SU-DHL-6 (cell line): ENCODE measurements at regions not wholly inside any gene's neighbourhood (a gene's known extent, or its start where the extent isn't known, plus 50 kb on each side); places are given as distances from the start of the nearest gene placed in this dataset.

Source experiments
- H2AFZ ChIP-seq: fragments of 200-600 bp; sonication (generic); 2 replicates; pipeline ENCODE4 v1.6.1; 2014; ENCODE audit warnings: low read depth, mild to moderate bottlenecking, moderate library complexity, mixed read lengths, antibody characterized with exemption, low read length; ENCODE audit not compliant: severe bottlenecking
- H3F3A ChIP-seq: fragments of 200-600 bp; shearing (Covaris generic); 2 replicates; pipeline ENCODE4 v1.6.0; 2016; ENCODE audit warnings: antibody characterized with exemption, mild to moderate bottlenecking; ENCODE audit not compliant: insufficient read depth
- H3K27ac ChIP-seq: fragments of 200-600 bp; sonication (generic); 2 replicates; pipeline ENCODE4 v1.5.1; 2016; ENCODE audit warnings: low read depth, mild to moderate bottlenecking, low read length, moderate library complexity, mixed read lengths
- H3K27me3 ChIP-seq: fragments of 200-600 bp; sonication (generic), shearing (Covaris generic); 2 replicates; pipeline ENCODE4 v1.6.0; 2014; ENCODE audit warnings: mild to moderate bottlenecking, low read length
- H3K36me3 ChIP-seq: fragments of 200-600 bp; sonication (generic); 2 replicates; pipeline ENCODE4 v1.6.1; 2014; ENCODE audit warnings: mild to moderate bottlenecking, low read length, mixed read lengths
- H3K4me2 ChIP-seq: fragments of 300-600, 200-600 bp; shearing (Covaris generic), sonication (generic); 2 replicates; pipeline ENCODE4 v1.6.0; 2014; ENCODE audit warnings: low read length, low read depth, mild to moderate bottlenecking; ENCODE audit not compliant: poor library complexity, severe bottlenecking
- H3K4me3 ChIP-seq: fragments of 200-600 bp; sonication (generic); 2 replicates; pipeline ENCODE4 v1.5.1; 2014; ENCODE audit warnings: antibody characterized with exemption, low read length, mild to moderate bottlenecking, mixed read lengths; ENCODE audit not compliant: insufficient read depth, poor library complexity, severe bottlenecking
- H3K79me2 ChIP-seq: fragments of 200-600 bp; sonication (generic); 2 replicates; pipeline ENCODE4 v1.6.1; 2014; ENCODE audit warnings: mild to moderate bottlenecking, low read length, moderate library complexity; ENCODE audit not compliant: insufficient read depth
- H3K9ac ChIP-seq: fragments of 200-600 bp; sonication (generic); 2 replicates; pipeline ENCODE4 v1.7.0; 2014; ENCODE audit warnings: mild to moderate bottlenecking, low read length
- H3K9me2 ChIP-seq: fragments of 200-600 bp; sonication (generic); replicated peaks from 2 replicates; pipeline ENCODE4 v1.6.1; 2014; ENCODE audit warnings: low read length; ENCODE audit not compliant: insufficient read depth
- H3K9me3 ChIP-seq: fragments of 200-600 bp; sonication (generic); 2 replicates; pipeline ENCODE4 v1.6.1; 2014; ENCODE audit warnings: low read length, mixed read lengths; ENCODE audit not compliant: insufficient read depth
- H4K20me1 ChIP-seq: fragments of 200-600 bp; sonication (generic); 2 replicates; pipeline ENCODE4 v1.6.1; 2014; ENCODE audit warnings: low read depth, mild to moderate bottlenecking, antibody characterized with exemption, low read length, moderate library complexity, mixed read lengths
- EZH2phosphoT487 ChIP-seq: fragments of 200-600 bp; sonication (generic), shearing (Covaris generic); conservative IDR thresholded peaks from 2 replicates; pipeline ENCODE4 v1.6.1; 2018; ENCODE audit warnings: mild to moderate bottlenecking, antibody characterized with exemption, low read length, moderate library complexity, mixed read lengths
- TF ChIP-seq, protein P1 (sequence below): fragments of 200-600 bp; sonication (generic); IDR thresholded peaks from one replicate; pipeline ENCODE4 v1.5.1; 2017; ENCODE audit warnings: antibody characterized with exemption, mild to moderate bottlenecking, low read length, moderate library complexity; ENCODE audit not compliant: insufficient read depth, poor library complexity, severe bottlenecking

DNA sequence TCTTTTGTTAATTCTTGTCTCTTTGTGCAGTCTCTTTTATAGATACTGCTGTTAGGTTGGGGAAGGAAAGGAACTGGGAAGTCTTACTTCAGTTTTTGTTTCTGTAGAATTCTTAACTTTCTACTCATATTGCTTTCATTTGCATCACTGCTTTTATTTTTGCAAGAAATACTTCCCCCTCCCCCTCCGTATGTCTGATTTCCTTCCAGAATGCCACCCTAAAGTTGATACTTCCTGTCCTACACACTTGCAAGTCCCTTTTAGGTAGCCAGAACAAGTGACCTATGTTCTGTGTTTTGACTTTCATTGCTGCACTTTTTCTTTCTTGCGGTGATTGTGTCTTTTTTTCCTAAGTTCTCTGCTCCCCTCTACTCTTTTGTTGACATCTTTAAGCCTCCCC lies 477.4 kb downstream of the RSL24D1 start:
- Histone ChIP-seq H3K9ac (no peak overlapping the region), H3K9me3 (no peaks in the 10 kb centered on the region), H3K4me2 (no peak overlapping the region), H3K9me2 (no peaks in the 10 kb centered on the region), H2AFZ (no peak overlapping the region), H3K36me3 (no peaks in the 10 kb centered on the region), H3K27me3 (no peaks in the 10 kb centered on the region), H3F3A (no peaks in the 10 kb centered on the region), H3K27ac (no peak overlapping the region), H3K79me2 (no peaks in the 10 kb centered on the region), H3K4me3 (no peak overlapping the region), H4K20me1 (no peaks in the 10 kb centered on the region)
- TF ChIP-seq EZH2phosphoT487 = no peak
- TF ChIP-seq, protein P1, sequence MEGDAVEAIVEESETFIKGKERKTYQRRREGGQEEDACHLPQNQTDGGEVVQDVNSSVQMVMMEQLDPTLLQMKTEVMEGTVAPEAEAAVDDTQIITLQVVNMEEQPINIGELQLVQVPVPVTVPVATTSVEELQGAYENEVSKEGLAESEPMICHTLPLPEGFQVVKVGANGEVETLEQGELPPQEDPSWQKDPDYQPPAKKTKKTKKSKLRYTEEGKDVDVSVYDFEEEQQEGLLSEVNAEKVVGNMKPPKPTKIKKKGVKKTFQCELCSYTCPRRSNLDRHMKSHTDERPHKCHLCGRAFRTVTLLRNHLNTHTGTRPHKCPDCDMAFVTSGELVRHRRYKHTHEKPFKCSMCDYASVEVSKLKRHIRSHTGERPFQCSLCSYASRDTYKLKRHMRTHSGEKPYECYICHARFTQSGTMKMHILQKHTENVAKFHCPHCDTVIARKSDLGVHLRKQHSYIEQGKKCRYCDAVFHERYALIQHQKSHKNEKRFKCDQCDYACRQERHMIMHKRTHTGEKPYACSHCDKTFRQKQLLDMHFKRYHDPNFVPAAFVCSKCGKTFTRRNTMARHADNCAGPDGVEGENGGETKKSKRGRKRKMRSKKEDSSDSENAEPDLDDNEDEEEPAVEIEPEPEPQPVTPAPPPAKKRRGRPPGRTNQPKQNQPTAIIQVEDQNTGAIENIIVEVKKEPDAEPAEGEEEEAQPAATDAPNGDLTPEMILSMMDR = no peak

DNA sequence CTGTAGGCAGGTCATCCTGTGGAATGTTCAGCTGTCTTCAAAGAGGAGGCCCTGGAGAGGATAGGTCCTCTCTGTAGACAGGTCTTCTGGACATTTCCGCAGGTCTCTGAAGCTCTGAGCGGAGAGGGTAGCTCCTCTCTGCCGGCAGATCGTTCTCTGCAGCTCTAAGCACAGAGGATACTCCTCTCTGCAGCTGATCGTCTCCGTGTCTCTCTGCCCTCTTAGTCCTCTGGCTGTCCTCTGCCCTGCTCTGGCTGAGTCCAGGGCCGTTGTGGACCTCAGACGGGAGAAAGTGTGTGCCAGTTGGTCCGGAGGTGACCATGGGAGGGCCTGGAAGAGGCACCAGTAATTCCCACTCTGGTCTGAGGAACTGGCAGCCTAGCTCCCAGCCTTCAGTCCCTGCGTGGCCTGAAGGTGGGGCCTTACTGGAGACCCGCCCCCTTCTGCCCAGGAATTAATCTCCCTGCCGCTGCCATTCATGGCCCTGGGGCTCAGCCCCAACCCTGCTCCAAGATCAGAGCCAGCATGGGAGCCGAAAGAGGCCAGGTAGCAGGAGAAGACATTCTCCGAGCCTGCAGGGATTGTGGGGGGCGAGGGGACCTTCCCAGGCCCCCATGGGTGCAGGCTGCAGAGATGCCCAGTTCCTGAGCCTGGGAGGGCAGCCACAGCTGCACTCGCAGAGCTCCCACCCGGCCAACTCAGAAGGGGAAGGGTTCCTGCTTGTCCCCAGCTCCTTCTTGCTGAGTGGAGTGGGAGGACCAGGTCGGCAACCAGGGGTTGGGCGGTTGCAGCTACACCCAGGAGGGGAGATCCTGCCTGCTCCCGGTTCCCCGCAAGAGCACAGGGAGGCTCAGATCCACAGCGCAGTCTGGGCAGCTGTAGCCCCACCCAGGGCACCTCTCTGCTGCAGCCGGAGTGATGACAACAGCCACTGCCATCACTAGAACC lies 488.7 kb downstream of the RSL24D1 start:
- no peak overlapping the region for H3K4me3 ChIP-seq
- H3K9ac ChIP-seq = no peak overlapping the region
- H3K9me2 ChIP-seq = no peaks in the 10 kb centered on the region
- no peaks in the 10 kb centered on the region for H3K9me3 ChIP-seq
- no peak overlapping the region for H3K4me2 ChIP-seq
- H3K36me3 ChIP-seq = no peaks in the 10 kb centered on the region
- no peak for TF ChIP-seq EZH2phosphoT487
- TF ChIP-seq, protein P1 = no peak
- no peaks in the 10 kb centered on the region for H3K79me2 ChIP-seq
- no peaks in the 10 kb centered on the region for H4K20me1 ChIP-seq
- H3K27ac ChIP-seq = no peak overlapping the region
- H3F3A ChIP-seq = no peaks in the 10 kb centered on the region
- H3K27me3 ChIP-seq = no peaks in the 10 kb centered on the region
- H2AFZ ChIP-seq = no peak overlapping the region

DNA sequence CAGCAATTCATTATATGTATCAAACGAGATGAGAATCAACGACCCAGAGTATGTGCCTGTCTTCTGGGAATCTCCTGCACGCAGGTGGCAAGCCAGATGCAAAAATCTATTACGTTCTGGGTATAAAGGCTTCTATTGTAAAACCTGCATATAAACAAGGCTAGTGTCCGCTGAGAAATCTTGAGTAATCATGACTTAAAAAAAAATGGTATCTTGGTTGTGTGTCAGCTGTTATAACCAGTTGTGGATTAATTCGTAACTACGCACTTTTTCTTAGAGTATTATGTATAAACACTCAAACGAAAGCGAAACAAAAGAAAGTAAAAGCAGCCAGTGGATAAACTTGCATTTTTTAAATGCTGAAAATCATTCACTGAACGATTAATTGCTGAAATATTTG lies 509.1 kb downstream of the RSL24D1 start:
- H4K20me1 ChIP-seq = no peaks in the 10 kb centered on the region
- no peaks in the 10 kb centered on the region for H3F3A ChIP-seq
- H3K9me3 ChIP-seq = no peaks in the 10 kb centered on the region
- no peak overlapping the region for H3K4me2 ChIP-seq
- no peaks in the 10 kb centered on the region for H3K9me2 ChIP-seq
- no peaks in the 10 kb centered on the region for H3K27me3 ChIP-seq
- H3K4me3 ChIP-seq = no peak overlapping the region
- TF ChIP-seq, protein P1 = no peak
- TF ChIP-seq EZH2phosphoT487 = no peak
- H3K36me3 ChIP-seq = no peaks in the 10 kb centered on the region
- H2AFZ ChIP-seq = no peak overlapping the region
- H3K9ac ChIP-seq = no peak overlapping the region
- H3K79me2 ChIP-seq = no peaks in the 10 kb centered on the region
- H3K27ac ChIP-seq = no peak overlapping the region
